ENCODE measurements at regions not wholly inside any gene's neighbourhood (a gene's known extent, or its start where the extent isn't known, plus 50 kb on each side); places are given as distances from the start of the nearest gene placed in this dataset.

- H3K4me3 ChIP-seq (ENCODE audit: low read depth, poor library complexity, severe bottlenecking) = no peak overlapping the region
- TF ChIP-seq CTCF (IDR thresholded peaks at IDR 0.05) (no peak), POLR2A (IDR thresholded peaks at IDR 0.05) (no peak)
- WGBS, 2 donors = 91 to 93% methylated on average over 5 of the region's 5 CpGs
- intact Hi-C loops (cut with DNase I; ENCODE audit: low total_unique reads) = no loop called here
- DNase-seq (ENCODE audit: low spot score in 2 of 2) = no peak
Measured at GRCh38 chr4:138908134-138908533, 107.4 kb upstream of the NOCT start.

GRCh38 chr4:138907174-138907573, 108.4 kb upstream of the NOCT start:
- 94 to 99% methylated on average over 5 of the region's 5 CpGs for WGBS, 2 donors

GRCh38 chr4:138904793-138905192, 110.8 kb upstream of the NOCT start:
- H3K4me3 ChIP-seq (ENCODE audit: low read depth, poor library complexity, severe bottlenecking) = no peak overlapping the region
- intact Hi-C loops (cut with DNase I; ENCODE audit: low total_unique reads) = no loop called here
- WGBS, 2 donors = 86 to 92% methylated on average over 4 of the region's 4 CpGs
- DNase-seq (ENCODE audit: low spot score in 2 of 2) = no peak
- no peak for TF ChIP-seq CTCF (IDR thresholded peaks at IDR 0.05)

More at GRCh38 chr4:138907174-138907573, 108.4 kb upstream of the NOCT start:
- intact Hi-C loops (cut with DNase I; ENCODE audit: low total_unique reads) = no loop called here
- DNase-seq (ENCODE audit: low spot score in 2 of 2) = no peak
- H3K4me3 ChIP-seq (ENCODE audit: low read depth, poor library complexity, severe bottlenecking) = no peak overlapping the region
- no peak for TF ChIP-seq CTCF (IDR thresholded peaks at IDR 0.05)
- no peak for TF ChIP-seq POLR2A (IDR thresholded peaks at IDR 0.05)

- WGBS, 2 donors = 63 to 73% methylated on average over 3 of the region's 3 CpGs
- no peak for DNase-seq (ENCODE audit: low spot score in 2 of 2)
- H3K4me3 ChIP-seq (ENCODE audit: low read depth, poor library complexity, severe bottlenecking) = no peak overlapping the region
- TF ChIP-seq POLR2A (IDR thresholded peaks at IDR 0.05) (no peak), CTCF (IDR thresholded peaks at IDR 0.05) (no peak)
- intact Hi-C loops (cut with DNase I; ENCODE audit: low total_unique reads) = no loop called here
Measured at GRCh38 chr4:138903185-138903584, 112.4 kb upstream of the NOCT start.

GRCh38 chr4:138902705-138903104, 112.9 kb upstream of the NOCT start:
- no peak for DNase-seq (ENCODE audit: low spot score in 2 of 2)
- no peak overlapping the region for H3K4me3 ChIP-seq (ENCODE audit: low read depth, poor library complexity, severe bottlenecking)
- intact Hi-C loops (cut with DNase I; ENCODE audit: low total_unique reads) = no loop called here
- TF ChIP-seq CTCF (IDR thresholded peaks at IDR 0.05) = no peak
- TF ChIP-seq POLR2A (IDR thresholded peaks at IDR 0.05) = no peak
- 71 to 74% methylated on average over 3 of the region's 3 CpGs for whole genome bisulfite sequencing, 2 donors

GRCh38 chr4:138901177-138901576, 114.4 kb upstream of the NOCT start:
- intact Hi-C loops (cut with DNase I; ENCODE audit: low total_unique reads) = no loop called here
- TF ChIP-seq POLR2A (IDR thresholded peaks at IDR 0.05) (no peak), CTCF (IDR thresholded peaks at IDR 0.05) (no peak)
- 70 to 71% methylated on average over 4 of the region's 4 CpGs for WGBS, 2 donors
- DNase-seq (ENCODE audit: low spot score in 2 of 2) = no peak
- H3K4me3 ChIP-seq (ENCODE audit: low read depth, poor library complexity, severe bottlenecking) = no peak overlapping the region

Data from lower leg skin (tissue), 4 donors.